Nephron progenitor cell (in vitro differentiated cells): ENCODE measurements at regions not wholly inside any gene's neighbourhood (a gene's known extent, or its start where the extent isn't known, plus 50 kb on each side); places are given as distances from the start of the nearest gene placed in this dataset.
"Not testable (repeated sequence)": the region's sequence is repeated elsewhere in the genome, so short reads cannot be mapped to it uniquely, and the experiment has no call there.

Experiments
- DNase-seq: peaks from one replicate; pipeline ENCODE4 v3.0.0; 2021
- H3K27ac Mint-ChIP-seq: 2 replicates; pipeline ENCODE4 v1.8.0; 2021; ENCODE audit warnings: mild to moderate bottlenecking, moderate library complexity, mixed read lengths
- H3K27me3 Mint-ChIP-seq: 2 replicates; pipeline ENCODE4 v1.8.0; 2021; ENCODE audit warnings: mild to moderate bottlenecking, low read depth, mixed read lengths; ENCODE audit not compliant: poor library complexity
- H3K36me3 Mint-ChIP-seq: 2 replicates; pipeline ENCODE4 v1.8.0; 2021; ENCODE audit warnings: low read depth, mixed read lengths
- H3K4me1 Mint-ChIP-seq: 2 replicates; pipeline ENCODE4 v1.8.0; 2021; ENCODE audit warnings: mixed read lengths
- H3K4me3 Mint-ChIP-seq: 2 replicates; pipeline ENCODE4 v1.8.0; 2021; ENCODE audit warnings: mild to moderate bottlenecking, moderate library complexity, mixed read lengths
- H3K9me3 Mint-ChIP-seq: 2 replicates; pipeline ENCODE4 v1.8.0; 2021; ENCODE audit warnings: mild to moderate bottlenecking, moderate library complexity, mixed read lengths
- TF ChIP-seq, protein P1 (sequence below): fragments of 200-600 bp; sonication (generic); IDR thresholded peaks from 2 replicates; pipeline ENCODE4 v1.5.0; 2021; ENCODE audit warnings: antibody characterized with exemption

GRCh38 chr1:95297906-95298305 is 63.9 kb downstream of the RWDD3 start:
- H3K4me1 Mint-ChIP-seq, H3K27ac Mint-ChIP-seq, H3K4me3 Mint-ChIP-seq, H3K27me3 Mint-ChIP-seq, H3K36me3 Mint-ChIP-seq, DNase-seq: not testable (repeated sequence)
- peaks cover 48% of the 10 kb centered on the region for H3K9me3 Mint-ChIP-seq

- no peak overlapping the region for H3K27ac Mint-ChIP-seq
- no peak for DNase-seq
- H3K4me1 Mint-ChIP-seq: peaks cover 7% of the 10 kb centered on the region
- TF ChIP-seq, protein P1, sequence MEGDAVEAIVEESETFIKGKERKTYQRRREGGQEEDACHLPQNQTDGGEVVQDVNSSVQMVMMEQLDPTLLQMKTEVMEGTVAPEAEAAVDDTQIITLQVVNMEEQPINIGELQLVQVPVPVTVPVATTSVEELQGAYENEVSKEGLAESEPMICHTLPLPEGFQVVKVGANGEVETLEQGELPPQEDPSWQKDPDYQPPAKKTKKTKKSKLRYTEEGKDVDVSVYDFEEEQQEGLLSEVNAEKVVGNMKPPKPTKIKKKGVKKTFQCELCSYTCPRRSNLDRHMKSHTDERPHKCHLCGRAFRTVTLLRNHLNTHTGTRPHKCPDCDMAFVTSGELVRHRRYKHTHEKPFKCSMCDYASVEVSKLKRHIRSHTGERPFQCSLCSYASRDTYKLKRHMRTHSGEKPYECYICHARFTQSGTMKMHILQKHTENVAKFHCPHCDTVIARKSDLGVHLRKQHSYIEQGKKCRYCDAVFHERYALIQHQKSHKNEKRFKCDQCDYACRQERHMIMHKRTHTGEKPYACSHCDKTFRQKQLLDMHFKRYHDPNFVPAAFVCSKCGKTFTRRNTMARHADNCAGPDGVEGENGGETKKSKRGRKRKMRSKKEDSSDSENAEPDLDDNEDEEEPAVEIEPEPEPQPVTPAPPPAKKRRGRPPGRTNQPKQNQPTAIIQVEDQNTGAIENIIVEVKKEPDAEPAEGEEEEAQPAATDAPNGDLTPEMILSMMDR: no peak
- H3K9me3 Mint-ChIP-seq: peaks cover 42% of the 10 kb centered on the region
- H3K36me3 Mint-ChIP-seq: peaks cover 9% of the 10 kb centered on the region
- no peaks in the 10 kb centered on the region for H3K27me3 Mint-ChIP-seq
- no peak overlapping the region for H3K4me3 Mint-ChIP-seq
These were observed 67.1 kb downstream of the RWDD3 start for GRCh38 chr1:95301091-95301490.

DNA sequence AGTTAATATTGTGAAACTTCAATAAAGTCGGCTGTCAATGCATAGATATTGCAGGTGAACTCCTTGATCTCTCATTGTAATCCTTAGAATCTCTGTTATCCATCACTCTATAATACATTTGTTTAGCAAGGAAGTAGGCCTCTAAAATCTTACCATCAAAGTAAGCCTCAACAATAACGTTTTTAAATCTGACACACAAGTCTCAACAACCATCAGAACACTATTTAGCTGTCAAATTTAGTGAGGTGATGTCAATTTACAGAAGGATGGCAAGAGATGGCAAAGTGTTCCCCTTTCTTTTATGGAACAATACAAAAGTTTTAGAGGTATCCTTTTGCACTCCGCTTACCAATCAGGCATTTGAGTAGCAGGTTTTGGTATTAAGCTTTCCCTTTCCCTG is 67.6 kb downstream of the RWDD3 start:
- Mint-ChIP-seq H3K27me3 (no peaks in the 10 kb centered on the region), H3K27ac (no peak overlapping the region), H3K4me3 (no peak overlapping the region), H3K36me3 (peaks cover 9% of the 10 kb centered on the region), H3K4me1 (peaks cover 7% of the 10 kb centered on the region), H3K9me3 (peaks cover 41% of the 10 kb centered on the region)
- TF ChIP-seq, protein P1: no peak
- no peak for DNase-seq

GRCh38 chr1:95304803-95305202 is 70.8 kb downstream of the RWDD3 start:
- TF ChIP-seq, protein P1: no peak
- no peak overlapping the region for H3K27ac Mint-ChIP-seq
- H3K36me3 Mint-ChIP-seq: peaks cover 3% of the 10 kb centered on the region
- peaks cover 3% of the 10 kb centered on the region for H3K27me3 Mint-ChIP-seq
- no peak overlapping the region for H3K4me3 Mint-ChIP-seq
- H3K4me1 Mint-ChIP-seq: peaks cover 29% of the 10 kb centered on the region
- no peak for DNase-seq
- peaks cover 22% of the 10 kb centered on the region for H3K9me3 Mint-ChIP-seq

GRCh38 chr1:95308276-95309030 is 74.4 kb downstream of the RWDD3 start:
- no peak for DNase-seq
- Mint-ChIP-seq H3K4me3 (no peak overlapping the region), H3K9me3 (no peaks in the 10 kb centered on the region), H3K36me3 (no peaks in the 10 kb centered on the region), H3K27me3 (peaks cover 3% of the 10 kb centered on the region), H3K27ac (no peak overlapping the region), H3K4me1 (peaks cover 45% of the 10 kb centered on the region)
- TF ChIP-seq, protein P1: no peak

- DNase-seq: peak; percentile 41
- Mint-ChIP-seq H3K27ac (no peak overlapping the region), H3K4me3 (no peak overlapping the region), H3K27me3 (peaks cover 3% of the 10 kb centered on the region), H3K9me3 (no peaks in the 10 kb centered on the region), H3K36me3 (no peaks in the 10 kb centered on the region), H3K4me1 (peaks cover 46% of the 10 kb centered on the region)
- TF ChIP-seq, protein P1: peak; percentile 67
These were observed 75.0 kb downstream of the RWDD3 start for GRCh38 chr1:95309031-95309471.
